ENCODE measurements at regions not wholly inside any gene's neighbourhood (a gene's known extent, or its start where the extent isn't known, plus 50 kb on each side); places are given as distances from the start of the nearest gene placed in this dataset.

DNA sequence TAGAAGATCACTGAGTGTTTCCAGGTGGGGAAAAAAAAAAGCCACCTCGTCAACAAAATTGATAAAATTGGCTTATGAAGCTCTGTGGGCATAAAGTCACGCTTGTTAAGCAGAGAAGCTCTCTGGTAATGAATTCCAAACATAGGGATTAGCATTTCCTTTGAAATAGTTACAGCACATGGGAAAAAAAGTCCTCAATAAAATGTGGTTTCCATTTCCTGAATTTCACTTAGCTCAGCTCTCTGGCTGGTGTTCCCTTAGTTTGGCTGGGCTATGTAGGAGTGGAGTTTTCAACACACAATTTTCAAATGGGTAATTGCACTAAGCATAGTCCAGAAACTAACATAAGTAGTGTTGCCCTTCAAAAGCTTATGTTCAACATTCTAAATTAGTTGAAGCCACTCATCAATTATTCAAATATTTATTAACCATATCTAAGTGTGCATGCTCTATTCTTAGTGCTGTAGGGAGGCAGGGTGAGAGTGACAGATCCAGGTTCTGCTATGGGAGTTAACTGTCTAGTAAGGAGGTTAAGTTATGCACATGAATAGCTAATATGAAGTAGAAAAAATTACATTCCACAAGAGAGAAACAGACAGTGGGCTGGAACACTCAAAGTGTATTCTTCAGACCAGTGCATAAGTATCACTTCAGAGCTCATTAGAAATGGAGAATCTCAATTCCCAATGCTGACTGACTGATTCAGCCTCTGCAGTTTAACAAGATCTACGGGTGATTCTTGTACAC is 445.7 kb downstream of the SMARCA1 start:
- in situ Hi-C loops (cut with MboI; ENCODE audit: low sequenced_read_pairs in 4 of 4) (no loop called here), intact Hi-C loops (cut with DNase I; ENCODE audit: low total_unique reads) (no loop called here)
- Histone ChIP-seq H3K4me3 (no peak overlapping the region), H3K27ac (no peak overlapping the region), H3K9me3 (peaks cover 0 to 5% (median 0%) of the 10 kb centered on the region in 3 donors), H3K27me3 (no peaks in the 10 kb centered on the region), H3K4me1 (no peaks in the 10 kb centered on the region), H3K36me3 (no peaks in the 10 kb centered on the region)
- DNase-seq (no peak), ATAC-seq (no peak)
- TF ChIP-seq CTCF (IDR thresholded peaks at IDR 0.05 in 4 of 5, conservative IDR thresholded peaks at IDR 0.05 in 1 of 5) (no peak), POLR2A (IDR thresholded peaks at IDR 0.05) (no peak)

- TF ChIP-seq CTCF (IDR thresholded peaks at IDR 0.05 in 4 of 5, conservative IDR thresholded peaks at IDR 0.05 in 1 of 5) = no peak
- TF ChIP-seq POLR2A (IDR thresholded peaks at IDR 0.05) = no peak
These were observed 451.9 kb downstream of the SMARCA1 start for GRCh38 chrX:129071390-129071789.

GRCh38 chrX:129065895-129066294 is 457.4 kb downstream of the SMARCA1 start:
- intact Hi-C loops (cut with DNase I; ENCODE audit: low total_unique reads) (no loop called here), in situ Hi-C loops (cut with MboI; ENCODE audit: low sequenced_read_pairs in 4 of 4) (no loop called here)
- ATAC-seq (no peak), DNase-seq (no peak)
- Histone ChIP-seq H3K4me3 (no peak overlapping the region), H3K4me1 (no peaks in the 10 kb centered on the region), H3K9me3 (no peaks in the 10 kb centered on the region), H3K36me3 (no peaks in the 10 kb centered on the region), H3K27ac (no peak overlapping the region), H3K27me3 (no peaks in the 10 kb centered on the region)
- TF ChIP-seq POLR2A (IDR thresholded peaks at IDR 0.05) (no peak), CTCF (IDR thresholded peaks at IDR 0.05 in 4 of 5, conservative IDR thresholded peaks at IDR 0.05 in 1 of 5) (no peak)

More at GRCh38 chrX:129071390-129071789, 451.9 kb downstream of the SMARCA1 start:
- no peaks in the 10 kb centered on the region for H3K27me3 ChIP-seq
- ATAC-seq (no peak), DNase-seq (no peak)
- H3K4me3 ChIP-seq = no peak overlapping the region
- H3K36me3 ChIP-seq = no peaks in the 10 kb centered on the region
- no peaks in the 10 kb centered on the region for H3K4me1 ChIP-seq
- no peak overlapping the region for H3K27ac ChIP-seq
- intact Hi-C loops (cut with DNase I; ENCODE audit: low total_unique reads) (no loop called here), in situ Hi-C loops (cut with MboI; ENCODE audit: low sequenced_read_pairs in 4 of 4) (no loop called here)
- no peaks in the 10 kb centered on the region for H3K9me3 ChIP-seq

GRCh38 chrX:129058405-129058804 is 464.9 kb downstream of the SMARCA1 start:
- intact Hi-C loops (cut with DNase I; ENCODE audit: low total_unique reads) (no loop called here), in situ Hi-C loops (cut with MboI; ENCODE audit: low sequenced_read_pairs in 4 of 4) (no loop called here)
- Histone ChIP-seq H3K9me3 (no peaks in the 10 kb centered on the region), H3K4me3 (no peak overlapping the region), H3K27me3 (no peaks in the 10 kb centered on the region), H3K4me1 (no peaks in the 10 kb centered on the region), H3K36me3 (no peaks in the 10 kb centered on the region), H3K27ac (no peak overlapping the region)
- no peak for DNase-seq
- no peak for ATAC-seq
- TF ChIP-seq POLR2A (IDR thresholded peaks at IDR 0.05) (no peak), CTCF (IDR thresholded peaks at IDR 0.05 in 4 of 5, conservative IDR thresholded peaks at IDR 0.05 in 1 of 5) (no peak)

- H3K4me1 ChIP-seq = no peaks in the 10 kb centered on the region
- H3K27me3 ChIP-seq = no peaks in the 10 kb centered on the region
- no peak for TF ChIP-seq CTCF (IDR thresholded peaks at IDR 0.05 in 4 of 5, conservative IDR thresholded peaks at IDR 0.05 in 1 of 5)
- TF ChIP-seq POLR2A (IDR thresholded peaks at IDR 0.05) = no peak
- in situ Hi-C loops (cut with MboI; ENCODE audit: low sequenced_read_pairs in 4 of 4) (no loop called here), intact Hi-C loops (cut with DNase I; ENCODE audit: low total_unique reads) (no loop called here)
- ATAC-seq (no peak), DNase-seq (no peak)
- no peaks in the 10 kb centered on the region for H3K9me3 ChIP-seq
- H3K36me3 ChIP-seq = no peaks in the 10 kb centered on the region
- H3K27ac ChIP-seq = no peak overlapping the region
- H3K4me3 ChIP-seq = no peak overlapping the region
These were observed 480.2 kb downstream of the SMARCA1 start for GRCh38 chrX:129043138-129043537.
